Epithelial cell of esophagus (primary cell): ENCODE measurements at regions not wholly inside any gene's neighbourhood (a gene's known extent, or its start where the extent isn't known, plus 50 kb on each side); places are given as distances from the start of the nearest gene placed in this dataset.

Experiments
- DNase-seq: peaks from one replicate; pipeline ENCODE4 v3.0.0; 2010; ENCODE audit warnings: low read depth
- H3K4me3 ChIP-seq: 2 replicates; pipeline ENCODE4 v1.5.1; 2011; ENCODE audit warnings: mild to moderate bottlenecking, low read length, control low read depth
- TF ChIP-seq, protein P1 (sequence below): IDR thresholded peaks from 2 replicates; pipeline ENCODE4 v1.5.1; 2011; ENCODE audit warnings: low read depth, mild to moderate bottlenecking, low read length, control low read depth, inconsistent platforms; ENCODE audit not compliant: insufficient read depth; ENCODE audit errors: missing control alignments

DNA sequence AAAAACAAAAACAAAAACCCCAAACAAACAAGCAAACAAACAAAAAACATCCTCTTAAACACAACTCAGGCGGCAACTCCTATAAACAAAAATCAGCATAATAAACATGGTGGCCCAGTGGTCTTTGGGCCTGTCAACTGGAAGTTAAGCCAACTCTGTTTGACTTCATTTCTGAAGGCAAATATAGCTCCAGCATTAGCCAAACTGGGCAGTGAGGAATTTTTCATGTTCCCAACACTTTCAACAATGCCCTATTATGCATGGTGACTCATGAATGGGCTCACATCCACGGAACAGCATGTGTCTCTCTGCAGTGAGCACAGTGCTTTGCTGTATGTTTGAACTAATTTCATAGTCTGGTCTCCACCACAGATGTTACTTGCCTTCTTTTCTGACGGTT is 143.9 kb upstream of the STC2 start:
- TF ChIP-seq, protein P1, sequence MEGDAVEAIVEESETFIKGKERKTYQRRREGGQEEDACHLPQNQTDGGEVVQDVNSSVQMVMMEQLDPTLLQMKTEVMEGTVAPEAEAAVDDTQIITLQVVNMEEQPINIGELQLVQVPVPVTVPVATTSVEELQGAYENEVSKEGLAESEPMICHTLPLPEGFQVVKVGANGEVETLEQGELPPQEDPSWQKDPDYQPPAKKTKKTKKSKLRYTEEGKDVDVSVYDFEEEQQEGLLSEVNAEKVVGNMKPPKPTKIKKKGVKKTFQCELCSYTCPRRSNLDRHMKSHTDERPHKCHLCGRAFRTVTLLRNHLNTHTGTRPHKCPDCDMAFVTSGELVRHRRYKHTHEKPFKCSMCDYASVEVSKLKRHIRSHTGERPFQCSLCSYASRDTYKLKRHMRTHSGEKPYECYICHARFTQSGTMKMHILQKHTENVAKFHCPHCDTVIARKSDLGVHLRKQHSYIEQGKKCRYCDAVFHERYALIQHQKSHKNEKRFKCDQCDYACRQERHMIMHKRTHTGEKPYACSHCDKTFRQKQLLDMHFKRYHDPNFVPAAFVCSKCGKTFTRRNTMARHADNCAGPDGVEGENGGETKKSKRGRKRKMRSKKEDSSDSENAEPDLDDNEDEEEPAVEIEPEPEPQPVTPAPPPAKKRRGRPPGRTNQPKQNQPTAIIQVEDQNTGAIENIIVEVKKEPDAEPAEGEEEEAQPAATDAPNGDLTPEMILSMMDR: no peak
- peak; percentile 84 for DNase-seq
- no peak overlapping the region for H3K4me3 ChIP-seq

DNA sequence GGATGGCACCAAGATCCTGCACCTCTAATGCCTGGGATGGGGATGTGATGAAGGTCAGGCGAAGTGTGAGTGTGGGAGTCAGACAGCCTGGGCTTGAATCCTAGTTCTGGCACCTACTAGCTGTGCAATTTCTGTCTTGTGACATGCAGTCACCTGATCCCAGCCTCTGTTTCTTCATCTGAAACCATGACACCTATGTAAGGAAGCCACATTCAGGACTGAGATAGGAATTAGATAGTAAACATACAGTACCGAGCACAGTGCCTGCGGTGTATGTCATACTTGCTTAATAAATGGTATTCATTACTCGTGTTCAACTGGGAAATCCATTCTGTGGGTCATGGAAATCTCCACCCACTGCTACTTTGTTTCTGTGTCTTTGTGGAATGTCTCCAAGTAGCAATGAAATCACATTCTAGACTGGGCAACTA is 140.6 kb upstream of the STC2 start:
- DNase-seq: no peak
- TF ChIP-seq, protein P1: no peak
- H3K4me3 ChIP-seq: no peak overlapping the region

DNA sequence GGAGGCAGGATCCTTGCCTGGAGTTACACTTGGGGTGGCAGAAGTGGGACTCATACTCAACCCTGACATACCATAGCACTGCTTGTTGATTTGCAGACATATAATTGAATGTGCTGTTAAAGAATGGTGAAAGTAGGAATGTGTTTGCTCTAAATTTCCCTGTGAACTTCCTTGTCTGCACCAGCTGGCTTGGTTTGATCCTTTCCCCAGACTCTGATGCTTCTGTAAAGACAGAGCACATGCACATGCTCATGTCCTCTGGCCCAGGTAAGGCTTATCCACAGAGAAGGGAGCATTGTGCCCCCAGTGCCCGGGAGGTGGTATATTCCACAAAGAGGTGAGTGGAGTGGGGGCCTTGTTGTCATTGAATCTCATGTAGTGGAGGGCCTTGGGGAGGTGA is 138.0 kb upstream of the STC2 start:
- no peak overlapping the region for H3K4me3 ChIP-seq
- no peak for DNase-seq
- TF ChIP-seq, protein P1: no peak

DNA sequence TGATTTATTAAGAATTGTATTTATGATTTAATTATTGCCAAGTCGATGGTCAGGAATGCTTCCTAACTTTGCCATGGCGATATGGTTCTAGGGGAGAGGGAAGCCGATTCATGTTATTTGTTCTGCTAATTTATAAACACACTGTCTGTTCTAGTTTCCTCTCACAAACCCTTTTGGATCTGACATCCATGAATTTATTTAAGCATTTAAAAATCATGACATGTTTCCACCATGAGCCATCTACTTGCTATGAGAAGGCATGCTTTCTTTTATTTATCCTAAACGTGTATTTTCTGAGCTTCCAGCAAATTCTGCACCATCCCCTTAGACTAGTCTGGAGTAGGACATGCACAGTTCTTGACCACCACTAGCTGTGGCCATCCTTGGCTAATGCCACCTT is 136.6 kb upstream of the STC2 start:
- H3K4me3 ChIP-seq: no peak overlapping the region
- no peak for DNase-seq
- TF ChIP-seq, protein P1: no peak

DNA sequence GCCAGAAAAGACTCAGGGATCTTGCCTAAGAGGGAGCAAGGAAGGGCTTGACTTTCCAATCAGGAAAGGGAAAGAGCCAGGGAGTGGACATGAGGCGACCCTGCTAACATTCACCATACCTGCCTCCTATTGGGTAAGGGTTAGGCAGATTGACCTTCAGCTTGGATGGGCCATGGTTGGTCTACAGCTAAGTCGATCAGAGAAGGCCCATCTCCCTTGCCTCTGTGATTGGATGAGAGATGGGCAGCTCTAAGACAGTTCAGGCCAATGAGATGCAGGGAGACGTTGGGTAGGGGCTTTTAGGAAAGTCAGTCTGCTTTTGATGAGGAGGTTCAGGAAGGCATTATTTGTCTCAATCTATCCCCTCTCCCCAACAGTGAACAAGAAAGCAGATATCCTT is 135.0 kb upstream of the STC2 start:
- no peak for DNase-seq
- no peak overlapping the region for H3K4me3 ChIP-seq
- TF ChIP-seq, protein P1: no peak

DNA sequence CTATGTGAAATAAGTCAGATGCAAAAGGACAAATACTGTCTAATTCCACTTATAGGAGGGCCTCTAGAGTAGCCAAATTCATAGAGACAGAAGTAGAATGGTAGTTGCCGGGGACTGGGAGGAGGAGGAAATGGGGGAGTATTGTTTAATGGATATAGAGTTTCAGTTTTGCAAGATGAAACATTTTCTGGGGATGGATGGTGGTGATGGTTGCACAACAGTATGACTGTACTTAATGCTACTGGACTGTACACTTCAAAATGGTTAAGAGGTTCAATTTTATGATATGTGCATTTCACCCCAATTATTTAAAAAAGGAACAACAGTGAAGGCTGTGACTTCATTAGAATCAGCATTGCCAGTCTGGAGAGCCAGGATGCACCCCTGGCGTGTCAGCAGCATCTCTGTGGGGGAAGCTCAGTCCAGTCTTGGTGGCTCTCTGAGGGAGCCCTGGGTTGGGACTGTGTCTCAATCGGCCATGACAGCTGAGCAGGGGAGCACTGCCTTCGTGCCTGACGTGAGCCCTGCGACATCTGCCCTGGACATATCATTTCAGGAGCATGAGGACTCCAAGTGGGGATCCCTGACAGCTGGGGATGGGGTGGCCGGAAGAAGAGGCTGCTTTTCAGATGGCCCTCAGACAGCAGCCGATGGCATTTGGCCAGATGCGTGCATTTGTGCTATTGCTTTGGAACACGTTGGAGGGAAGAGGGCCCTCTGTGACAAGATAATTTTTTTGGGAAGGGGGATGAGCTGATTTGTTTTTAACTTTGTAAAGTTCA is 130.8 kb upstream of the STC2 start:
- H3K4me3 ChIP-seq: no peak overlapping the region
- peak; percentile 84 for DNase-seq
- TF ChIP-seq, protein P1: no peak

DNA sequence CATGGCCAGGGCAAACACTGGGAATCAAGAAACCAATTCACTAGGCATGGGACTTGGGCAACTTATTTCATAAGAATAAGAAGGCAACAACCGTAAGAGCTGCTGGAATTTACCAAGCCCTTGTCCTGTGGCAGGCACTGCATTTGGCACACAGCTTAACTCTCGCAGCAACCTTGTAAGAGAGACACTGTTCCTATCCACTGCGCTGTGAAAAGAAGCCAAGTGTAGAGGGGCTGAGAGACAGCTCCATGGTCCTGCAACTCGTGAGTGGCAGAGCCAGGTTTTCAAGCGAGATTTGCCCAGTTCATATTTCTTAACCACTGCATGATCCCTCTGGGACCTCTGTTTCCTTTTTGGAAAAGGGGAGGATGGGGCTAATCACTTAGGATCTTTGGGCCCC is 129.3 kb upstream of the STC2 start:
- TF ChIP-seq, protein P1: no peak
- DNase-seq: no peak
- no peak overlapping the region for H3K4me3 ChIP-seq
